MM.1S (cell line): ENCODE measurements at regions not wholly inside any gene's neighbourhood (a gene's known extent, or its start where the extent isn't known, plus 50 kb on each side); places are given as distances from the start of the nearest gene placed in this dataset.

ENCODE experiments used
- CTCF ChIP-seq: fragments of 300-600 bp; sonication (generic); IDR thresholded peaks from 2 replicates; pipeline ENCODE4 v1.5.1; 2016; ENCODE audit warnings: antibody characterized with exemption, low read length, mixed read lengths
- EZH2 ChIP-seq: fragments of 300-600 bp; sonication (generic); optimal IDR thresholded peaks from 2 replicates; pipeline ENCODE3; 2017; ENCODE audit warnings: low read depth, mild to moderate bottlenecking, antibody characterized with exemption, low read length, mixed read lengths
- EZH2phosphoT487 ChIP-seq: fragments of 300-600 bp; sonication (generic); IDR thresholded peaks from 2 replicates; pipeline ENCODE4 v1.6.1; 2018; ENCODE audit warnings: antibody characterized with exemption, low read length

DNA sequence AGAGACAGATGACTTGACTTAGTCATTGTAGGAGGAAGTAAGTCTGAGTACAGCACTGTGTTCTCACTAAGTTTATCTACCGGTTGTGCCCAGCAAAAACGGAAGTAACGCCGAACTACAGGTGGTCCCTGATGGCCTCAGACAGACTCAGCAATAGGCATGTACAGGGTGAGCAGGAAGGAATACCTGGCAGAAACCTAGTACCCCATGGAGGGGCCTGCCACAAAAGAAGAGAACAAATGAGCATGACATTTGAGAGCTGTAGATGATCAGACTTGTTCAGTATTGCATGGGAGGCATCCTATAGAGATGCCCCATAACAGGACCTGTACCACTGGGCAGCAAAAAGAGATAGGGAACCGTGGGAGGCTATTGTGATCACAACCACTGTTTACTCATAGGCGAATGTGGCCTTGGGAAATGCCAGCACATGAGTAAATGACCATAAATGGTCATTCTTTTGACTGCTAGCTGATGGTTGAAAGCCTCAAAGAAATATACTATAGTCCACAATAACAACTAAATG lies 106.4 kb upstream of the TAB2 start:
- no peak for TF ChIP-seq EZH2phosphoT487
- no peak for TF ChIP-seq CTCF
- TF ChIP-seq EZH2, result no peak
